ENCODE measurements at regions not wholly inside any gene's neighbourhood (a gene's known extent, or its start where the extent isn't known, plus 50 kb on each side); places are given as distances from the start of the nearest gene placed in this dataset.

- TF ChIP-seq ZFP30 (CRISPR knock-in tag; IDR thresholded peaks at IDR 0.05) (no peak), ISL1 (CRISPR knock-in tag; IDR thresholded peaks at IDR 0.05) (no peak), OSR1 (CRISPR knock-in tag; IDR thresholded peaks at IDR 0.05) (no peak), ARNTL (CRISPR knock-in tag; IDR thresholded peaks at IDR 0.05; ENCODE audit: borderline replicate concordance, low read depth) (no peak), RARB (CRISPR knock-in tag; IDR thresholded peaks at IDR 0.05) (no peak), ESRRG (CRISPR knock-in tag; IDR thresholded peaks at IDR 0.05) (no peak), CSDC2 (CRISPR knock-in tag; IDR thresholded peaks at IDR 0.05) (no peak)
- TF ChIP-seq, protein P1, sequence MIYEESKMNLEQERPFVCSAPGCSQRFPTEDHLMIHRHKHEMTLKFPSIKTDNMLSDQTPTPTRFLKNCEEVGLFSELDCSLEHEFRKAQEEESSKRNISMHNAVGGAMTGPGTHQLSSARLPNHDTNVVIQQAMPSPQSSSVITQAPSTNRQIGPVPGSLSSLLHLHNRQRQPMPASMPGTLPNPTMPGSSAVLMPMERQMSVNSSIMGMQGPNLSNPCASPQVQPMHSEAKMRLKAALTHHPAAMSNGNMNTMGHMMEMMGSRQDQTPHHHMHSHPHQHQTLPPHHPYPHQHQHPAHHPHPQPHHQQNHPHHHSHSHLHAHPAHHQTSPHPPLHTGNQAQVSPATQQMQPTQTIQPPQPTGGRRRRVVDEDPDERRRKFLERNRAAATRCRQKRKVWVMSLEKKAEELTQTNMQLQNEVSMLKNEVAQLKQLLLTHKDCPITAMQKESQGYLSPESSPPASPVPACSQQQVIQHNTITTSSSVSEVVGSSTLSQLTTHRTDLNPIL (CRISPR knock-in tag; IDR thresholded peaks at IDR 0.05; ENCODE audit: low read depth), result no peak
- TF ChIP-seq, protein P2, sequence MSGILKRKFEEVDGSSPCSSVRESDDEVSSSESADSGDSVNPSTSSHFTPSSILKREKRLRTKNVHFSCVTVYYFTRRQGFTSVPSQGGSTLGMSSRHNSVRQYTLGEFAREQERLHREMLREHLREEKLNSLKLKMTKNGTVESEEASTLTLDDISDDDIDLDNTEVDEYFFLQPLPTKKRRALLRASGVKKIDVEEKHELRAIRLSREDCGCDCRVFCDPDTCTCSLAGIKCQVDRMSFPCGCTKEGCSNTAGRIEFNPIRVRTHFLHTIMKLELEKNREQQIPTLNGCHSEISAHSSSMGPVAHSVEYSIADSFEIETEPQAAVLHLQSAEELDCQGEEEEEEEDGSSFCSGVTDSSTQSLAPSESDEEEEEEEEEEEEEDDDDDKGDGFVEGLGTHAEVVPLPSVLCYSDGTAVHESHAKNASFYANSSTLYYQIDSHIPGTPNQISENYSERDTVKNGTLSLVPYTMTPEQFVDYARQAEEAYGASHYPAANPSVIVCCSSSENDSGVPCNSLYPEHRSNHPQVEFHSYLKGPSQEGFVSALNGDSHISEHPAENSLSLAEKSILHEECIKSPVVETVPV (CRISPR knock-in tag; IDR thresholded peaks at IDR 0.05), result no peak
Measured at GRCh38 chr12:115758183-115758582, 519.3 kb downstream of the MED13L start.
